GM23338 (cell line): ENCODE measurements at regions not wholly inside any gene's neighbourhood (a gene's known extent, or its start where the extent isn't known, plus 50 kb on each side); places are given as distances from the start of the nearest gene placed in this dataset.
A peak's percentile ranks its signal among the peaks of the same experiment; 100 is the strongest.

Experiments
- CREB1 ChIP-seq: fragments of 250-450 bp; sonication (Bioruptor Pico); IDR thresholded peaks from 2 replicates; pipeline ENCODE4 v1.5.0; 2020; ENCODE audit warnings: low read depth, mild to moderate bottlenecking, moderate library complexity
- EZH2 ChIP-seq: fragments of 200-600 bp; sonication (generic); IDR thresholded peaks from one replicate; pipeline ENCODE4 v1.8.0; 2017; ENCODE audit warnings: antibody characterized with exemption, mild to moderate bottlenecking, low read depth; ENCODE audit not compliant: unreplicated experiment
- EZH2phosphoT487 ChIP-seq: fragments of 200-600 bp; sonication (generic); IDR thresholded peaks from one replicate; pipeline ENCODE4 v1.8.1; 2018; ENCODE audit warnings: antibody characterized with exemption; ENCODE audit not compliant: unreplicated experiment
- JUNB ChIP-seq: IDR thresholded peaks from one replicate; pipeline ENCODE4 v1.6.1; 2016; ENCODE audit warnings: antibody characterized with exemption; ENCODE audit not compliant: unreplicated experiment
- NANOG ChIP-seq: IDR thresholded peaks from 2 replicates; pipeline ENCODE4 v1.6.1; 2016; ENCODE audit warnings: antibody characterized with exemption, borderline replicate concordance
- POLR2AphosphoS5 ChIP-seq: IDR thresholded peaks from 2 replicates; pipeline ENCODE4 v1.6.1; 2016; ENCODE audit warnings: antibody characterized with exemption, low read depth
- STAT1 ChIP-seq: IDR thresholded peaks from one replicate; pipeline ENCODE4 v1.6.1; 2016; ENCODE audit warnings: antibody characterized with exemption; ENCODE audit not compliant: unreplicated experiment
- ZNF114 ChIP-seq: fragments of 250-450 bp; sonication (Bioruptor Pico); IDR thresholded peaks from 2 replicates; pipeline ENCODE4 v1.5.0; 2020; ENCODE audit warnings: mild to moderate bottlenecking, moderate library complexity
- TF ChIP-seq, protein P1 (sequence below), 2 experiments: fragments of 200-600 bp in 1 of 2; sonication (generic) in 1 of 2; conservative IDR thresholded peaks; 2 replicates each; pipeline versions ENCODE4 v1.5.1 to v1.6.1; 2016 to 2017; ENCODE audit warnings: antibody characterized with exemption in 2 of 2, low read depth in 2 of 2, mild to moderate bottlenecking in 2 of 2, moderate library complexity in 1 of 2
- TF ChIP-seq, protein P2 (sequence below): IDR thresholded peaks from one replicate; pipeline ENCODE4 v1.6.1; 2018; ENCODE audit warnings: antibody characterized with exemption; ENCODE audit not compliant: unreplicated experiment

DNA sequence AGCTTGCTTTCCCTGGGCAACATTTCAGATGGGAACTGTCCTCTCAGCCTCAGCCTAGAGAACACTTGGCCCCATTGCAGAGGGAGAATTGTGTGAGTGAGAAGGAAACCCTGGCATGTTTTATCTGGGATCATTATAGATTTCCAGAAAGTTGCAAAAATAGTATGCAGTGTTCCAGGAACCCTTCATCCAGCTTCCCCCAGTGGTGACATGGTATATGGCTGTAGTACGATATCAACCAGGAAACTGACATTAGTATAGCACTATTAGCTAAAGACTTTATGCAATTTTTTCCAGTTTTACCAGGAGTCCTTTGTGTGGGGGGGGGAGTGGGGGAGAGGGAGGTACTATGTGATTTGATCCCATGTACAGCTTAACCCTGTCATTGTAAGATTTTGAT lies 166.2 kb upstream of the KBTBD8 start:
- TF ChIP-seq, protein P1, sequence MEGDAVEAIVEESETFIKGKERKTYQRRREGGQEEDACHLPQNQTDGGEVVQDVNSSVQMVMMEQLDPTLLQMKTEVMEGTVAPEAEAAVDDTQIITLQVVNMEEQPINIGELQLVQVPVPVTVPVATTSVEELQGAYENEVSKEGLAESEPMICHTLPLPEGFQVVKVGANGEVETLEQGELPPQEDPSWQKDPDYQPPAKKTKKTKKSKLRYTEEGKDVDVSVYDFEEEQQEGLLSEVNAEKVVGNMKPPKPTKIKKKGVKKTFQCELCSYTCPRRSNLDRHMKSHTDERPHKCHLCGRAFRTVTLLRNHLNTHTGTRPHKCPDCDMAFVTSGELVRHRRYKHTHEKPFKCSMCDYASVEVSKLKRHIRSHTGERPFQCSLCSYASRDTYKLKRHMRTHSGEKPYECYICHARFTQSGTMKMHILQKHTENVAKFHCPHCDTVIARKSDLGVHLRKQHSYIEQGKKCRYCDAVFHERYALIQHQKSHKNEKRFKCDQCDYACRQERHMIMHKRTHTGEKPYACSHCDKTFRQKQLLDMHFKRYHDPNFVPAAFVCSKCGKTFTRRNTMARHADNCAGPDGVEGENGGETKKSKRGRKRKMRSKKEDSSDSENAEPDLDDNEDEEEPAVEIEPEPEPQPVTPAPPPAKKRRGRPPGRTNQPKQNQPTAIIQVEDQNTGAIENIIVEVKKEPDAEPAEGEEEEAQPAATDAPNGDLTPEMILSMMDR (conservative IDR thresholded peaks at IDR 0.05; ENCODE audit: low read depth in 2 of 2), result 0 out of 4 replicates have a peak, but pooled peaks of 1 of the 2 experiments have one; percentile 13
- TF ChIP-seq NANOG (no peak), POLR2AphosphoS5 (no peak), STAT1 (no peak), EZH2 (no peak), EZH2phosphoT487 (no peak), JUNB (no peak), CREB1 (CRISPR knock-in tag) (no peak), ZNF114 (CRISPR knock-in tag) (no peak)
- TF ChIP-seq, protein P2, sequence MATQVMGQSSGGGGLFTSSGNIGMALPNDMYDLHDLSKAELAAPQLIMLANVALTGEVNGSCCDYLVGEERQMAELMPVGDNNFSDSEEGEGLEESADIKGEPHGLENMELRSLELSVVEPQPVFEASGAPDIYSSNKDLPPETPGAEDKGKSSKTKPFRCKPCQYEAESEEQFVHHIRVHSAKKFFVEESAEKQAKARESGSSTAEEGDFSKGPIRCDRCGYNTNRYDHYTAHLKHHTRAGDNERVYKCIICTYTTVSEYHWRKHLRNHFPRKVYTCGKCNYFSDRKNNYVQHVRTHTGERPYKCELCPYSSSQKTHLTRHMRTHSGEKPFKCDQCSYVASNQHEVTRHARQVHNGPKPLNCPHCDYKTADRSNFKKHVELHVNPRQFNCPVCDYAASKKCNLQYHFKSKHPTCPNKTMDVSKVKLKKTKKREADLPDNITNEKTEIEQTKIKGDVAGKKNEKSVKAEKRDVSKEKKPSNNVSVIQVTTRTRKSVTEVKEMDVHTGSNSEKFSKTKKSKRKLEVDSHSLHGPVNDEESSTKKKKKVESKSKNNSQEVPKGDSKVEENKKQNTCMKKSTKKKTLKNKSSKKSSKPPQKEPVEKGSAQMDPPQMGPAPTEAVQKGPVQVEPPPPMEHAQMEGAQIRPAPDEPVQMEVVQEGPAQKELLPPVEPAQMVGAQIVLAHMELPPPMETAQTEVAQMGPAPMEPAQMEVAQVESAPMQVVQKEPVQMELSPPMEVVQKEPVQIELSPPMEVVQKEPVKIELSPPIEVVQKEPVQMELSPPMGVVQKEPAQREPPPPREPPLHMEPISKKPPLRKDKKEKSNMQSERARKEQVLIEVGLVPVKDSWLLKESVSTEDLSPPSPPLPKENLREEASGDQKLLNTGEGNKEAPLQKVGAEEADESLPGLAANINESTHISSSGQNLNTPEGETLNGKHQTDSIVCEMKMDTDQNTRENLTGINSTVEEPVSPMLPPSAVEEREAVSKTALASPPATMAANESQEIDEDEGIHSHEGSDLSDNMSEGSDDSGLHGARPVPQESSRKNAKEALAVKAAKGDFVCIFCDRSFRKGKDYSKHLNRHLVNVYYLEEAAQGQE, result no peak
